ENCODE measurements at regions not wholly inside any gene's neighbourhood (a gene's known extent, or its start where the extent isn't known, plus 50 kb on each side); places are given as distances from the start of the nearest gene placed in this dataset.
A peak's percentile ranks its signal among the peaks of the same experiment; 100 is the strongest.
"Not testable (repeated sequence)": the region's sequence is repeated elsewhere in the genome, so short reads cannot be mapped to it uniquely, and the experiment has no call there.

- DNase-seq = not testable (repeated sequence)
Observed at GRCh38 chr7:142636107-142636506, 113.2 kb upstream of the PRSS1 start.

- peak; percentile 71 for DNase-seq
Observed at GRCh38 chr7:142632271-142633134, 116.8 kb upstream of the PRSS1 start.

DNA sequence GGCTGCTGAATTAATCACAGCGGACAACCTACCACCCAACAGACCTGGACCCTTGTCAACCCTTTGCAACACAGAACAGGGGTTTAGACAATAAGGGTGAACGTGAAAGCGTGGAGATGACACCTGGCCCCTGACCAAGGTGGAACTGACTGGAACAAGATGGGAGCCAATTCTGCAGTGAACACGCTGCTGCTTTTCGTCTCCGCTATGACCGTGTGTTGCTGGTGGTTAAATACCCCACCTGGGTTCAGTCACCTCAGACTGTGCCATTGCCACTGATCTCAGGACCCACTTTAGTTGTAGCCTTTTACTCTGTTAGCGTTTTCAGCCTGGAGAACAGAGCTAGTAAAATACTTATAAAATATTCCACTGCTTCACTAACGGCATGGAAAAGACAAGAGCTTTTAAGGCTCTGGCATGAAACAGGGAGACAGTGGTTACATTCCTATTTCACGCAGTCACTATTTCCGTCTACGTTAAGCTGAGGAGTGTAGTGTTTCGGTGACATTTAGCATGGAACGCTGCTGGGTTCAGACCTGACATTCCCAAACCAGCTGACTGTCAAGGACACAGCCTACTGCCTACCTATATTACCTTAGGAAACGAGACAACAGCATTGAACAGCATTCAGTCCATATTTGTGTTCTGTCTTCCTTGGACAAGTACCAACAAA lies 119.5 kb upstream of the PRSS1 start:
- DNase-seq = no peak

- DNase-seq = no peak
Observed at GRCh38 chr7:142628945-142629344, 120.3 kb upstream of the PRSS1 start.

- DNase-seq = not testable (repeated sequence)
Observed at GRCh38 chr7:142627223-142627622, 122.0 kb upstream of the PRSS1 start.

- peak; percentile 10 for DNase-seq
Observed at GRCh38 chr7:142626420-142627035, 122.7 kb upstream of the PRSS1 start.

- not testable (repeated sequence) for DNase-seq
Observed at GRCh38 chr7:142625216-142625615, 124.1 kb upstream of the PRSS1 start.

DNA sequence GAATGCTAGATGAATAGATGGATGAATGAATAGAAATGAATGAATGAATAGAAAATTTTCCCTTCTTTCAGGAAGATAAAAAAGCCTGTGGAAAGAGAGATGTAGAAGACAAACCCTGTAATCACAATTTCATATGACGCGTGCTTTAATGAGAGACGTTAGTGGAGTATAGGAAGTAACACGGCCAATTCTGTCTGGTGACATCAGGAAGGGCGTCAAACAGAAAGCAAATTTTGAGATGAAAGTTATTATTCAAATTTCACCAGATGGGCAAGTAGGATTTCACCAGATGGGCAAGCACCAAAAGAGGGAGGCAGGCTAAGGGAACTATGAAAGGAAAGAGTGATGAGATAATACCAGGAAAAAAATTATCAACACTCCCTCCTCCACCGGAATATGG lies 128.9 kb upstream of the PRSS1 start:
- DNase-seq = no peak

GRCh38 chr7:142618655-142619351 lies 130.5 kb upstream of the PRSS1 start:
- DNase-seq = no peak

DNA sequence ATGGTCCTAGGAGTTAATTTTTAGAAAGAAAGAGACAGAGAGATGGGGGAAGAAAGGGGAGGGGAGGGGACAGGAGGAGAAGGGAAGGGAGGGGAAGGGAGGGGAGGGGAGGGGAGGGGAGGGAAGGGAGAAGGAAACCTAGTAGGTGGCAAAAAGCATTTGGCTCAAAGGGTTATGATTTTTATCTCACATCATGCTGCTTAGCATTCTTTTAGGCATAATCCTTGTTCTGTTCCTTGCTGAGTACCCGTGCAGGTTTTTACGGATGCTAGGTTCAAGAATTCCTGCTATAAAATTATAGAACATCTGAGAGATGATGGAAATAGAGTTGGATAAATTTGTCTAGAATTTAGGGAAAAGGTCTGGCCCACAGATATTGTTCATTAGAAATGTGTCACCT lies 132.4 kb upstream of the PRSS1 start:
- no peak for DNase-seq

DNA sequence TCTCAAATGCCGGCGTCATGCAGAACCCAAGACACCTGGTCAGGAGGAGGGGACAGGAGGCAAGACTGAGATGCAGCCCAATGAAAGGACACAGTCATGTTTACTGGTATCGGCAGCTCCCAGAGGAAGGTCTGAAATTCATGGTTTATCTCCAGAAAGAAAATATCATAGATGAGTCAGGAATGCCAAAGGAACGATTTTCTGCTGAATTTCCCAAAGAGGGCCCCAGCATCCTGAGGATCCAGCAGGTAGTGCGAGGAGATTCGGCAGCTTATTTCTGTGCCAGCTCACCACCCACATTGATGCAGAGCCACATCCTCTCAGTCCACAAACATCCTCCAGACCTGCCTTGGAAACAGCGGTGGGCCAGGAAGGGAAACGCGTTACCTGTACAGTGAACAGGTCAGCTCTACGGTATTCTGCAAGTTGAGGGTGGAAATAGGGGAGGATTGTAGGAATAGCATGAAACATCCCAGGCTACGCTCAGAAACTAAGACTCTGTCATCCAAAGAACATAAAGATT lies 133.1 kb upstream of the PRSS1 start:
- no peak for DNase-seq

DNA sequence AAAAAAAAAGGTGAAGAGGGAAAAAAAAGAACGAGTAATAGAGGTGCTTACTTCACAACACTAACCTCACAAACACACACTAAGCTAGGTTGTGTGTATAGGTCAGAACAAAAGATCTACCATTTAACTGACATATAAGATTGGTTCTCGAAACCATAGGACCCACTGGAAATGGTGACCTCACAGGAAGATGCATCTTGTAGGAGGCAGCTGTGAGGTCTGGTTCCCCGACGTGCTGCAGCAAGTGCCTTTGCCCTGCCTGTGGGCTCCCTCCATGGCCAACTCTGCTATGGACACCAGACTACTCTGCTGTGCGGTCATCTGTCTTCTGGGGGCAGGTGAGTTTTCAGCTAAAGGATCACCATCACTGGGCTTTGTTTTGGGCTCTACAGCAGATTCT lies 133.8 kb upstream of the PRSS1 start:
- DNase-seq = no peak

DNA sequence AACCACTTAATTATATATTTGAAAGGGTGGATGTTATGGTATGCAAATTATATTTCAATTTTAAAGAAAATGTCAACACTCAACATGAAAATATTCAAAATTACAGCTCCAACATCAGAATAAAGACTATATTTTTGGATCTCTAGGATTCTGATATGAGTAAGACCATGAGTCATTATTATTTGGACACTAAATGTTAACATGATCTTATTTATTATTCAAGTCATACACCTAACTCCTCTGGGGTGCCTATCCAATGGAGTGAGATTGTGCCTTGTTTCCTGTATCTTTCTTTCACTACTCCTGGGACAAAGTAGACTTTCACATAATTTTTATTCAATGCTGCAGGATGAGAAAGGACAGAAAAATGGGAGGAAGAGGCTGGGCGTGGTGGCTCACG lies 135.2 kb upstream of the PRSS1 start:
- DNase-seq = no peak

DNA sequence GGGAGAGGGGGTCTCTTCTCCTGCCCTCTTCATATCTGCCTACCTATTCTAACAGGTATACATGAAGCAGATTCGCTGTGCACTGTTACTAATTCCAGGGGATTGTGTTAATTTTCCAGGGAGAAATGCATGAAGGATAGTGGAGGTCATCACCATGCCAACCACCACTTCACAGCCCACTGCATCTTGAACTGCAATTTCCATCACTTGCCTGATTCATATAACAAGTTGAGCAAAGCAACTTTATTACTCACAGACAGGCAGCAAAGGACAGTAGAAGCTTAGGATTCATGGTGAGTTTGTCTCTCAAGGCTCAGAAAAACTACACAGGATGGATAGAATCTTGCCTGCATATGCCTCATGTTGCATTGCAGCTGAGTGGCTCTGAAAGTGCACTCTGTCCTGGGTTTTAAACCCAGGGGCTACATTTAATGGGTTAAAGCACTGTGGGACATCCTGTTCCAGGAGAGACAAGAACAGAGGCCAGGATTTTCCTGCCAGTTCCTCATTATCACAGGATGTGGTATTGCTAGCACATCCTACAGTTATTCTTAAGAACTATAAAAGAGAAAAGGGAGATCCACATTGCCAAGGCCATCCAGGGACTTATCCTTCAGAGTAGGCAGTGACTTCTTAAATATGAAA lies 136.9 kb upstream of the PRSS1 start:
- no peak for DNase-seq

DNA sequence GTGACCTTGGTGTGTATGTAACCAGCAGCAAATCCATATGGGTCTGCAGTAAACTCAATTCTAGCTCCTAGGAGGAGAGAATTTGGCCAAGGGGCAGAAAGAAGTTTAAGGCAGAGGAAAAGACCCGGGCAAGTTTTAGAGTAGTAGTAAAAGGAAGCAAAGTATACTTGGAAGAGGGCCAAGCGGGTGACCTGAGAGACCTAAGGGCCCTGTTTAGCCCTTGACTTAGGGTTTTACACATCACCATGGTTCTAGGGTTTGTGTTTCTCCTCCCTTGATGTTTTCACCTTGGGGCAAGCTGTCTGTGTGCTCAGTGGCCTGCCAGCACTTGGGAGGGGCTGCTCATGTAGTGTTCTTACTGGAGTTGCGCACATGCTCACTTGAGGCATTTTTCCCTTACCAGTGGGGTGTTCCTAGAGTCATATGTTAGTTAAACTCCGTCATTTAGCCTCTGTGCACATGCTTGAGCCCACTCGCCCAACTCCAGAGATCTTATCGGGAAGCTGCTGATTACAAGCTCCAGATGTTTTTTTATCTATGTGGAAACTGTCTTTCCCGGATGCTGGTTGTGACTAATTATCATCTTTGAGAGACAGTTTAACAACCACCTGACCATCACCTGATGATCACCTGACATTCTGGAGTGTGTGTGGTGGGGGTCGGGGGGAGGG lies 137.6 kb upstream of the PRSS1 start:
- no peak for DNase-seq

DNA sequence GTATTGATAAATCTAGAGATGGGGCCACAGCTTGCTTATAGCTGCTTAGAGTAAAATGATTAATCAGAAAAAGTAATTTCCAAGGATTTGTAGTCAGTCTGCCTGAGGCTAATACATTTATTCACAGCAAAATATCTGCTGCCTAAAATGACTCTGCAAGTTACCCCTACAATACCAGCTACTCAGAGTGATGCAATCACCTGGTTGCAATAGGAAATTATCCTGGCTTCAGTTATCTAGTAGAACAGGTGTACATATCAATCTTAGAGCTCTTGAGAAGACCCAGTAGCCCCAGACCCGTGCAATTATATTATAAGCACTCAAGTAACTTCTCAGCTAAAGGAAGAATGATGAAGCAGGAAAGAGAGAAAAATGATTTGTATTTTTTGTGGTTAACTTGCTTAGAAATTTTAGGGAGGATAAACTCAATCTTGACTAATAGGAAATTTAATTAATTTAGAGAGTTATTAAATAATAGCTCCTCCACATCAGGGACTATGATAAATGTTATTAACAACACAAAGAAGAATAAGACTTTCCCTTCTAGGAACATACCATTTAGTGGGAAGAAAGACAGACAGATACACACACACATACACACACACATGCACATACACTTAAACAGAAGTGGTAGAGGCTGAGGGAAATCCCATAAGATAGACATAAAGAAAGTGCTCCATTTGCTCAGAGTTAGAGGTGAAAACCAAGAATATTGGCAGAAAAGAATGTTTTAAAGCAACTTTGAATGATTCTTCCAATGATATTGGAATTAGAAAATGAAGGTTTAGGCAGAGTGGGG lies 140.4 kb upstream of the PRSS1 start:
- no peak for DNase-seq

GRCh38 chr7:142607351-142607750 lies 141.9 kb upstream of the PRSS1 start:
- no peak for DNase-seq

DNA sequence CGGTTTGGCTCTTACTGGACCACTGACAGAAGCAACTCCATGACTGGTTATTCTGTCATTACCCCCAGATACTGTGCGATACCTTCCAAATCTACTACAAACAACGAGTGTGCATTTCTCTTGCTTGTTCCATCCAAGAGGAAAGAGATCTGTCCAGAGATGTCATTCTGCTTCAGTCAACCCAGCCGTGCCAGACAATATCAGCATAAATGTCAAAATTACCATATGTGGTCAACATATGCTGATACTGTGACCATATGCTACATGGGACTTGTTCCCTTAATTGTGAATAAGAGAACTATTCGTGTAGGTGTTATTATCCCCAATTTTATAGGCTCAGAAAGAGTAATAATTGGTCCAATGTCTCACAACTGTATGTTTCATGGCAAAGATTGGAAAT lies 143.2 kb upstream of the PRSS1 start:
- no peak for DNase-seq

- DNase-seq = no peak
Observed at GRCh38 chr7:142604671-142605070, 144.6 kb upstream of the PRSS1 start.

- peak; percentile 50 for DNase-seq
Observed at GRCh38 chr7:142603870-142604448, 145.3 kb upstream of the PRSS1 start.

DNA sequence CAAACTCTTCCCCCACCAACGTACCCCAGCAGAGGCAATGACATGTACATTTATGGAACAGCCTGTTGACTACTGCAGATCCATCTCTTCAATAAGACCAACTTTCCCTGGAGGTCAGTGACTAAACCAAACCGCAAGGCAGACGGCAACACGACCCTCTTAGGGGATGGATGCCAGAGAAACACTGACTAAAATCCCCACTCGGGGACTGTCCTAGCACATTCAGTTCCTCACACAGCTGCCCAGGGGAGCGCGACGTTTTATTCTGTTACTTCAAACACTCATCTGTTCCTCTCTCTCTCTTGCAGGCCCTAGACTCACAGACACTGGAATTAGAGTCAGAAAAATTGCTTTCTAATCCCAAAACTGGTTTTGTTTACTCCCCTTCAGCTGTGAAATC lies 146.5 kb upstream of the PRSS1 start:
- DNase-seq = no peak
